Retinal pigment epithelial cell (primary cell): ENCODE measurements at regions not wholly inside any gene's neighbourhood (a gene's known extent, or its start where the extent isn't known, plus 50 kb on each side); places are given as distances from the start of the nearest gene placed in this dataset.

Experiments
- DNase-seq: peaks from one replicate; pipeline ENCODE4 v3.0.0-alpha.2; 2010; ENCODE audit warnings: low read depth
- H3K4me3 ChIP-seq: 2 replicates; pipeline ENCODE4 v1.5.1; 2011; ENCODE audit warnings: mild to moderate bottlenecking, low read length, control low read depth, moderate library complexity
- TF ChIP-seq, protein P1 (sequence below): conservative IDR thresholded peaks from 2 replicates; pipeline ENCODE4 v1.5.1; 2011; ENCODE audit warnings: low read depth, low read length, control low read depth, inconsistent platforms

DNA sequence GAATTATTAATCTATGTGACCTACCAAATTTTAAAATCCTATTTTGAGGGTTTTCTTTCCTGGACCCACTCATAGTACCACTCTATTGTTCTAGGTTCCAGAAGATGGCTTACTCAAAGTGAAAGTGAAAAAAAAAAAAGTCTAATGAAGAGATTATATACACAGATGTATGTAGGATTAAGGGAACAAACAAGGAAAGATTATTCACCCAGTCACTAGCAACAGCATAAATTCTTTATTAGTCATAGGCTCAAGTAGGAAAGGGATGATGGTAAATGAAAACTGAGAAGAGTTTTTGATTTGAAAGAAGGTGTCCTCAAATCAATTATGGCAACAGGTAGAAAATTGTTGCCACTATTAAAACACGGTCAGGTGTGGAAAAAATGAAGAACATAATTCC, 923.7 kb downstream of the TBC1D32 start:
- TF ChIP-seq, protein P1, sequence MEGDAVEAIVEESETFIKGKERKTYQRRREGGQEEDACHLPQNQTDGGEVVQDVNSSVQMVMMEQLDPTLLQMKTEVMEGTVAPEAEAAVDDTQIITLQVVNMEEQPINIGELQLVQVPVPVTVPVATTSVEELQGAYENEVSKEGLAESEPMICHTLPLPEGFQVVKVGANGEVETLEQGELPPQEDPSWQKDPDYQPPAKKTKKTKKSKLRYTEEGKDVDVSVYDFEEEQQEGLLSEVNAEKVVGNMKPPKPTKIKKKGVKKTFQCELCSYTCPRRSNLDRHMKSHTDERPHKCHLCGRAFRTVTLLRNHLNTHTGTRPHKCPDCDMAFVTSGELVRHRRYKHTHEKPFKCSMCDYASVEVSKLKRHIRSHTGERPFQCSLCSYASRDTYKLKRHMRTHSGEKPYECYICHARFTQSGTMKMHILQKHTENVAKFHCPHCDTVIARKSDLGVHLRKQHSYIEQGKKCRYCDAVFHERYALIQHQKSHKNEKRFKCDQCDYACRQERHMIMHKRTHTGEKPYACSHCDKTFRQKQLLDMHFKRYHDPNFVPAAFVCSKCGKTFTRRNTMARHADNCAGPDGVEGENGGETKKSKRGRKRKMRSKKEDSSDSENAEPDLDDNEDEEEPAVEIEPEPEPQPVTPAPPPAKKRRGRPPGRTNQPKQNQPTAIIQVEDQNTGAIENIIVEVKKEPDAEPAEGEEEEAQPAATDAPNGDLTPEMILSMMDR: no peak
- DNase-seq: no peak
- H3K4me3 ChIP-seq: no peak overlapping the region

DNA sequence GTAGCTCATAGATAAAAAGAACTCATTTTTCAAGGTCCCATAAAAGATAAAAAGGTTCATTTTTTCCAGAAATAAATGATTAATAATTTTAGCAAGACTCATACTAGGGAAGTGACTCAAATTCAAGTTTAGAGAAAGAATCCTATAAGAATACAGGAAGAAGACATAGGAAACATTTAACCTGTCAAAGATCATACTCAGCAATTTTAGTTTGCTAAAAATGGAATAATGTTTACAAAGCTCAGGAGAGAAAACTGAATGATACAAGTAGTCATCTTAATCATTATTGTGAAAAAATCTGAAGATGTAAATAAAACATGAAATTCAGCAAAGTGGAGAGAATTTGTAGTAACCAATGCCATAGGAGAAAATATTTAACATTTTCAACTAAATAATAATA, 926.6 kb downstream of the TBC1D32 start:
- no peak overlapping the region for H3K4me3 ChIP-seq
- no peak for DNase-seq
- TF ChIP-seq, protein P1: no peak

DNA sequence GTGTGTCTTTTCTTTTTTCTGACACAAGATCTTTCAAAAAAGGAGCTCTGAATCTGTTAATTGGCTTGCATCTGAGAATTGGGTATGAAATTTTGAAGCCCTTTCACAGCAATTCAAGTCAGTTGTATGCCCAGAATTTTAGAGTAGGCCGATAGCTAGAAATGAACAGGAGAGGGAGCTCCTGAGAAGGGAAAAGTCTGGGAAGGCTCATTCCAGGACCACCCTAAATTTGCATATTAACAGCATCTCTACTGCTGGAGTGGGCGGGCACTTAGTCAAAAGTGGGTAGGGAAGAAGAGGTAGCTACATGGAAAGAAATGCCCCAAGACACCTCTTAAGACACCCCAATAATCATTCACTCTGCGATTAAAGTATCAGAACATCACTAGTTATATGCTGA, 928.3 kb downstream of the TBC1D32 start:
- H3K4me3 ChIP-seq: no peak overlapping the region
- no peak for DNase-seq
- TF ChIP-seq, protein P1: peak; percentile 40

DNA sequence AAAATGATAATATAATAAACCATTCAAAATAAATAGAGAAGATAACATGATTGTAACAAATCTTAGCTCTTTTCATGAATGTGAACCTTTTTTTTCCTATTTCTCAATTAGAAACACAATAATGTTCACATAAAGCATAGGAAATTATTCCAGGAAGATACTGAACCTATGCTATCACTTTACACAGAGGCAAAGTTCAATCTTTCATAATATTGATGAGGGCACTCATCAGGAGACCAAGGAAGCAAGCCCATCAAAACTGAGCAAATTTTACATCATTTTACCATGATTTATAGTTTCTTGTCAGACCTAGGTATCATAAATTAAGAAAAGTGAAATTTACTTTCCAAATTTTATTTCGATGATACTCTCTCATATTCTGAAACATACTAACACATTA, 938.5 kb downstream of the TBC1D32 start:
- no peak overlapping the region for H3K4me3 ChIP-seq
- no peak for DNase-seq
- TF ChIP-seq, protein P1: no peak

DNA sequence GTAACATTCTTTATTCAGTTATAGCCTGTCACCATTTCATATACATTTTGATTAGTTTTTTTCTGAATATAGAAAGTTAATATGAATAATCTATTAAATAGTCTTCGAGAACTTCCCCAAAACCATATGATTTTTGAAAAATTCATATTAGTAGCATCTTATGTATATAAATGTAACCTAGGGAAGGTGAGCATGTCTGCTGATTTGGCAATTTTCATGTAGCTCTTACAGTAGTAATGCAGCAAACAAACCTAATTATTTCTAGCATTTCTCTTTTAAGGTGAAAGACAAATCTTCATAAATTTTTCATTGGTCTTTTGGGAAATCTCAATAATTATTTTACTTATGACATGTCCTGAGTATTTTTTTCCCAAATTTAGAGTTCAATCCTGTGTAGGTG, 939.0 kb downstream of the TBC1D32 start:
- DNase-seq: no peak
- TF ChIP-seq, protein P1: no peak
- no peak overlapping the region for H3K4me3 ChIP-seq

DNA sequence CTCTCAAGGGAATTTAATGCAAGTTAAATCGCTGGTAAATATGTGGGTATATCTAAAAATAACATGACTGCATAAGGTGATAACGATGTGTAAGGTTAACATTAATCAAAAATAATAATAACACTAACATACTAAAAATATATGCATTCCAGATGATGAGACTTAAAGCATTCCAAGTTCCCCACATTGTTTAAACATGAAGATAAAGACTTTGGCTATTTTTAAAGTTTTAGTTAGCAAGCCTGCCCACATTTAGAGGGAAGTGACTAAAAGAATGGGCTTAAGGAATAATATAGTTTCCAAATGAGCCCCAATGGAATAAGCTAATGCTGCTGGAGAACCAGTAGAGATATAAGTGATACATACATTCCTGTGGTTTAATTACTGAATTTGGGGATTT, 941.3 kb downstream of the TBC1D32 start:
- H3K4me3 ChIP-seq: no peak overlapping the region
- TF ChIP-seq, protein P1: no peak
- no peak for DNase-seq

DNA sequence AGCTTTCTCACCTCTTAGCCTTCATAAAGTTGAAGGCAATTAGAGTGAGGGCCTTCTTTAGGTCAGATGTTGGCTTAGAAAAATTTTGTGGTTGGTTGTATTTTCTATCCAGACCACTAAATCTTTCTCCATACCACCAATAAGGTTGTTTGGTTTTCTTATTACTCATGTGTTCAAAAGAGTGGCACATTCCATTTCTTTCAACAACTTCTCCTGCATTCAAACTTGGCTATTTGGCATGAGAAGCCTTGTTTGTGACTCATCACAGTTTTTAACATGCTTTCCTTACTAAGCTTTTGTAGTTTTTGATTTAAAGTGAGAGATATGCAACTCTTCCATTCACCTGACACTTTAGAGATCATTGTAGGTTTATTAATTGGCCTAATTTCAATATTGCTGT, 949.6 kb downstream of the TBC1D32 start:
- peak; percentile 46 for DNase-seq
- H3K4me3 ChIP-seq: no peak overlapping the region
- TF ChIP-seq, protein P1: no peak
